ENCODE measurements at regions not wholly inside any gene's neighbourhood (a gene's known extent, or its start where the extent isn't known, plus 50 kb on each side); places are given as distances from the start of the nearest gene placed in this dataset.

DNA sequence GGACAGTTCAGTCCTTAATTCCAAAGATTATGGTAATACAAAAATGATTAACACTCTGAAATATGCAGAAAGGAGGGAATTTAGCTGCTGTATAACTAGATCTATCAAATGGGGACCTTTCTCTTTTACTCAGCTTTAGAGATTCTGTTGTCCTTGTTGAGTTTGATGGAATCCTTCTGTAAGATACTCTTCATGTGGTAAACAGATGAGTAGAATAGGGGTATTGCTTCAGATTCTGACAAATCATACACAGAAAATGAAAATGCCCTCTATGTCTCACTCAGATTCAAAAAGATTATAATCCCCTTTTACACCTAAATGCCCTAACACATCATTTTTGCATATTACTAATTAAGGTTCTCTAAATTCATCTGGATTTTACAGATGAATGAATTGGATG lies 50.7 kb downstream of the ARHGAP35 start:
- no peak for DNase-seq (ENCODE audit: low read depth in 4 of 4, low spot score in 3 of 4)

- DNase-seq (ENCODE audit: low read depth in 4 of 4, low spot score in 3 of 4) = no peak
Observed at GRCh38 chr19:46913198-46913851, 52.5 kb downstream of the ARHGAP35 start.

DNA sequence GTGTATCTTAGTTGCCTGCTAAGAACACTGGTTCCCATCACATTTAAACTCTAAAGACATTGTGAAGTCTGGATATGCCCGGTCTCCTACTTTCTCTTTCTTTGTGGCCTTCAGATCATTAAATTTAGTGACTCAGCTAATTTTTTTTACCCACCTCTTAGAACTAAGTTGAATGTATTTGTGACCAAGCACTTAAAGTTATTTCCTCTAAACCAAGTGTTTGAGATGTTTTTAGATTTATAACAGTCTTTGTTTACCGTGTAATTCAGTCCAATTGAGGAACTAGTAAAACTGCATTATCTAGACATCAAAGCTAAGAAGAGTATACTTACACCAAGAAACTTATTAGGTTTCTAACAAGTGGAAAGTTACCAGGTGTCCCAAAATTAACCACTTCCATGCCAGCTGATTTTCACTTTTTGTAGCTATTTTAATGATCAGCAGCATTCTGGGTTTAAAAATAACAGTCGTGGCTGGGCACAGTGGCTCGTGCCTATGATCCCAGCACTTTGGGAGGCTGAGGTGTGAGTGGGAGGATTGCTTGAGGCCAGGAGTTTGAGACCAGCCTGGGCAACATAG lies 53.1 kb downstream of the ARHGAP35 start:
- no peak for DNase-seq (ENCODE audit: low read depth in 4 of 4, low spot score in 3 of 4)

GRCh38 chr19:46915386-46915785 lies 54.6 kb downstream of the ARHGAP35 start:
- DNase-seq (ENCODE audit: low read depth in 4 of 4, low spot score in 3 of 4) = no peak

DNA sequence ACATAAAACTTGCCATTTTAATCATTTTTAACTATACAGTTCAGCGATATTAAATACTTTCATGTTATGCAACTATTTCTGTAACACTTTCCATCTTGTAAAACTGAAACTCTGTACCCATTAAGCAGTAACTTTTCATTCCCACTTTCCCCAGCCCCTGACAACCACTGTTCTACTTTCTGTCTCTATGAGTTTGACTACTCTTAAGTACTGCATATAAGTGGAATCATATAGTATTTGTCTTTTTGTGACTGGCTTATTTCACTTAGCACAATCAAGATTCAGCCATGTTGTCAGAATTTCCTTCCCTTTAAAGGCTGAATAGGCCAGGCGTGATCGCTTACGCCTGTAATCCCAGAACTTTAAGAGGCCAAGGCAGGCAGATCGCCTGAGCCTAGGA lies 56.2 kb downstream of the ARHGAP35 start:
- no peak for DNase-seq (ENCODE audit: low read depth in 4 of 4, low spot score in 3 of 4)

DNA sequence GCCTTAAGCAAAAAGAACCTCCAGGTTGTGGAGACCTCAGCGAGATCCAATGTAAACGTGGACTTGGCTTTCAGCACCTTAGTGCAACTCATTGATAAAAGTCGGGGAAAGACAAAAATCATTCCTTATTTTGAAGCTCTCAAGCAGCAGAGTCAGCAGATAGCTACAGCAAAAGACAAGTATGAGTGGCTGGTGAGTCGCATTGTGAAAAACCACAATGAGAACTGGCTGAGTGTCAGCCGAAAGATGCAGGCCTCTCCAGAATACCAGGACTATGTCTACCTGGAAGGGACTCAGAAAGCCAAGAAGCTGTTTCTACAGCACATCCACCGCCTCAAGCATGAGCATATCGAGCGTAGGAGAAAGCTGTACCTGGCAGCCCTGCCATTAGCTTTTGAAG lies 58.5 kb downstream of the ARHGAP35 start:
- no peak for DNase-seq (ENCODE audit: low read depth in 4 of 4, low spot score in 3 of 4)

GRCh38 chr19:46920362-46920761 lies 59.6 kb downstream of the ARHGAP35 start:
- DNase-seq (ENCODE audit: low read depth in 4 of 4, low spot score in 3 of 4) = no peak

DNA sequence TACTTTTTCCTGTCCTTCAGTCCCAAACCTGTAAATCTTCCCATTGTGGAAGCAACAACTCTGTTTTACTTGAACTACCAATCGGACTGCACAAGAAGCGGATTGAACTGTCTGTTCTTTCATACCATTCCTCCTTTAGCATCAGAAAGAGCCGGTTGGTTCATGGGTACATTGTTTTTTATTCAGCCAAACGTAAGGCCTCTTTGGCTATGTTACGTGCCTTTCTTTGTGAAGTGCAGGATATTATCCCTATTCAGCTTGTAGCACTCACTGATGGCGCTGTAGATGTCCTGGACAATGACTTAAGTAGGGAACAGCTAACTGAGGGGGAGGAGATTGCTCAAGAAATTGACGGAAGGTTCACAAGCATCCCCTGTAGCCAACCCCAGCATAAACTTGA lies 60.3 kb downstream of the ARHGAP35 start:
- DNase-seq (ENCODE audit: low read depth in 4 of 4, low spot score in 3 of 4) = no peak

GRCh38 chr19:46922465-46922864 lies 61.7 kb downstream of the ARHGAP35 start:
- no peak for DNase-seq (ENCODE audit: low read depth in 4 of 4, low spot score in 3 of 4)

GRCh38 chr19:46924874-46925547 lies 64.2 kb downstream of the ARHGAP35 start:
- no peak for DNase-seq (ENCODE audit: low read depth in 4 of 4, low spot score in 3 of 4)

DNA sequence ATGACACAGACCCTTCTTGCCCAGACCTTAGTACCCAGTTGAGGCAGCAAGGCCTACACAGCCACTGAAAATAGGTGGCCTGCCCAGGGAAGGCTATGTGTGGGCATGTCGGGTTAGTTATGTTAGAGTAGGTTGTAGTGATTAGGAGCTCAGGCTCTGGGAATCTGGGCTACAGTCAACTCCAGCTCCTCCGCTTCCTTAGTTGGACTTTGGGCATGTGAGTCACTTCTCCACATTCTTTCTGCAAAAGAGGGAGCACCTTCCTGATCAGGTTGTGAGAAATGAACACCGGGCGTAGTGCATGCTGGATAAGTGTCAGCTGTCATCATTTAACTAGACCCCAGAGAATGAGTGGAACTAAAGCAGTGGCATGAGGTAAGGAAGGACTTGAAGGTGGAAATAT lies 64.8 kb downstream of the ARHGAP35 start:
- DNase-seq (ENCODE audit: low read depth in 4 of 4, low spot score in 3 of 4) = no peak

GRCh38 chr19:46926170-46927071 lies 65.6 kb downstream of the ARHGAP35 start:
- no peak for DNase-seq (ENCODE audit: low read depth in 4 of 4, low spot score in 3 of 4)

GRCh38 chr19:46927106-46927505 lies 66.3 kb downstream of the ARHGAP35 start:
- no peak for DNase-seq (ENCODE audit: low read depth in 4 of 4, low spot score in 3 of 4)

DNA sequence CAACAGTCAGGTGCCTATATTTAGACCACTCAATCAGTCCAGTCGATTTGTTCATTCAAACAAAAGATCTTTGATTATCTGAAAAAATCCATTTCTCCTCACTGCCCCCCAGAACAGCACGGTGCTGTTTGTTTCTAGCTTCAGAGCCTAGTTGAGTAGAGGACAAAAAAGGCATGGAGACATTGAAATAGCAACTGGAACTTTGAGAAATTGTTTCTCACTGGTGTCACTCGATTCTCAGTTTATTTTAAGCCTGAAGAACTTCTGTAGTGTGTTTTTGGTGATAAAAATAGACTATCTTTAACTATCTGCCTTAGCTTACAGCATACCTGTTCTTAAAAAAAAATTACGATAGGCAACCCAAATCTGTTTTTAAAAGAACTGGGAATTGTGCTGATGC lies 67.1 kb downstream of the ARHGAP35 start:
- DNase-seq (ENCODE audit: low read depth in 4 of 4, low spot score in 3 of 4) = no peak

DNA sequence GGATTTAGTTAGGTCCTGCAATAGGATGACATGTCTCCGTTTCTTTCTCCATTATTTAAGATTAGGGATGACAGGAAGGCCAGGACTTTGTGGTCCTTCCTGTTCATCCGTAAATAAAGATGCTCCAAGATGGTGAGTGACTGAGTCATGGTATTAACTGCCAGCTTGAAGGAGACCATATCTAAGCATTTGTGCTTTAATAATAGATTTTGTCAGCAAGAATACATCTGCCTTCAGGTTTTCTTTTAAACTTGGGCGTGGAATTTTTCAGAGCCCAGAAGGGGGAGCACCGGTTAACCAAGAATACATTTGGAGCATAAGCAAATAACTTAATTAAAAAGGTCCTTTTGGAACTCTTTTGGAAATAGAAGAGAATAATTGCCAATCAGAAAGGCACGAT lies 68.2 kb downstream of the ARHGAP35 start:
- DNase-seq (ENCODE audit: low read depth in 4 of 4, low spot score in 3 of 4) = no peak

GRCh38 chr19:46931202-46931601 lies 70.4 kb downstream of the ARHGAP35 start:
- no peak for DNase-seq (ENCODE audit: low read depth in 4 of 4, low spot score in 3 of 4)

DNA sequence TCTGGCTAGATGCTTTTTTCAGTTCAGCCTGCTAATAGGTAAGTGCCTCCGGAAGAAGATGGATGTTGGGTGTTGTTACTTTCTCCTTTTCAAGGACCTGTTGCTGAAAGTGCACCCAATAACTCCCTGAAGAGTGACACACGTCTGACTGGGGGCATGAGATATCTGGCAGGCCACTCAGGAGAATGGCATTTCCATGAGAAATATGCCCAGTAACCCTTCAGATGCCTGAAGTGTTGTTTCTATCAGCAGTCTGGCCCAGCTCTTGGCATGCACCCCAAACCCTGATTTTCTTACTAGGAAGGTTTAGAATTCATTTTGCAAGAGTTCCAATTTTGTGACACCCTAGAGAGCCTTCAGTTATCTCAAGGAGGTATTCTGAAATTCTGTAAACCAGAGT lies 71.5 kb downstream of the ARHGAP35 start:
- DNase-seq (ENCODE audit: low read depth in 4 of 4, low spot score in 3 of 4) = no peak

DNA sequence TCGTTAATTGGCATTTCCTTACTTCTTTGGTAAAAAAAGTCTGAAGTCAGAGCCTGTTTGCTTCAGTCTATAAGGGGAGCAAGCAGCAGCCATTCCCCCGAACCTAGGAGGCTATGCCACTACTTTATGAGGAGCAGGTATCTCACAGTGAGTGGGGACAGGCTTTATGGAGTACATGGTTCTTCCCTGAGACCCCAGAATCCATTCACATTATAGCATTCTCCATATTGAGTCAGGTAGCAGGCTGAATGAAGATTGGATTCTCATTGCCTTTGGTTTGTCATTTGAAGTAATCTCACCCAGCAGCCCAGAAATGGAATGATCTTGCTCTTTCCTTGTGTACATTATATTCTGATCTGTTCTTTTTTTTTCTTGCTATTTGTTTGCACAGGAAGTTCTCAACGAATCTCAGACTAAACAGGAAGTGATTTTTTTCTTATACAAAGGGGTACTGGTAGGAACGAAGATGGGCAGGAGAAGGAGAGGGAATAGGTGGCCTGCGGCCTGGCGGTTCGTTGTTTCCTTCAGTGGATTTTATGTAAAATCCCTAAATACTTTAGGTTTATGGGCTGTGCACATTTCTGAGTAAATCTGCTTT lies 74.4 kb downstream of the ARHGAP35 start:
- DNase-seq (ENCODE audit: low read depth in 4 of 4, low spot score in 3 of 4) = no peak

DNA sequence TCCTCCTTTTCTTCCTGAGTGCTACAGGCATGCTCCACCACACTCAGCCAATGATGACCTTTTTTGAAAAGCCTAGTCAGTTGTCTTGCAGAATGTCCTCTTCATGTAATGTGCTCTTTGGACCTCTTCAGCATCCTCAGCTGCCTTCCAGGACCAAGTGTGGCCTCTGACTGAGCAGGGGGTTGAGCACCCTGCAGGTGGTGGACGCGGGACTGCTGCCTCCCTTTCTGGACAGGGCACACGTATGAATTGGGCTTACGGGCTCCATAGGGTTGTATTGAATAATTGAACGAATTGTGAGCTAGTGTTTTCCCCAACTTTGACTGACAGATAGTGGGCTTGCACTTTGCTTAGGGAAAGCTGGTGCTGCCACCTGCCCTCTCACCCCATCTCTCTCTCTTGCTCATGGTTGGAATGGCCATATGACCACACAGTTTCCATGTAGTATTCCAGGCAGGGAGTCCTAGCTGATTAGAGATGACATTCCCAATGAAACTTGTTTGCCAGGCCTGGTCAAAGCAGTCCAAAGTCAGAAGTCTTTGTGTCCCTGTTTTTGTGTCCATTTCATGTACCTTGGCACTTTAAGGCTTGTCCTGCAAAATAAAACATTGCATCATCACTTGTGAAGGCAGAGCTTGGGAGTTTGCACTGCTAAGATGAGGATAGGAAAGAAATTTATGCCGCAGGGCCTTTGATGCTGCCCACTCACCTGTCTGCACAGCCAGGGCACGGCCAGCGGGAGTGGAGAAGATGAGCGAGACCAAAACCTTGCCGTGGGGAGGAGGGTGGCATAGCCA lies 76.3 kb upstream of the NPAS1 start:
- no peak for DNase-seq (ENCODE audit: low read depth in 4 of 4, low spot score in 3 of 4)

GRCh38 chr19:46944123-46944748 lies 75.4 kb upstream of the NPAS1 start:
- DNase-seq (ENCODE audit: low read depth in 4 of 4, low spot score in 3 of 4) = no peak

Measured in left renal pelvis (tissue), 4 donors.